GM21528 (cell line): ENCODE measurements at regions not wholly inside any gene's neighbourhood (a gene's known extent, or its start where the extent isn't known, plus 50 kb on each side); places are given as distances from the start of the nearest gene placed in this dataset.

ENCODE experiments used
- ATAC-seq: cut with Tn5 transposase; IDR thresholded peaks from one replicate; pipeline ENCODE4 v1.9.1; 2021; ENCODE audit warnings: mild to moderate bottlenecking, moderate library complexity; ENCODE audit not compliant: unreplicated experiment, low FRiP score

- ATAC-seq: no peak
Observed at GRCh38 chr2:56444339-56444738, 260.5 kb downstream of the CCDC85A start.

- ATAC-seq: no peak
Observed at GRCh38 chr2:56448403-56449001, 264.7 kb downstream of the CCDC85A start.

- ATAC-seq: no peak
Observed at GRCh38 chr2:56449002-56449431, 265.2 kb downstream of the CCDC85A start.

GRCh38 chr2:56449449-56449860, 265.7 kb downstream of the CCDC85A start:
- ATAC-seq: no peak

GRCh38 chr2:56450047-56450446, 266.3 kb downstream of the CCDC85A start:
- no peak for ATAC-seq

GRCh38 chr2:56450772-56451171, 267.0 kb downstream of the CCDC85A start:
- ATAC-seq: no peak

GRCh38 chr2:56455642-56456041, 271.9 kb downstream of the CCDC85A start:
- no peak for ATAC-seq

- ATAC-seq: no peak
Observed at GRCh38 chr2:56456791-56457190, 273.0 kb downstream of the CCDC85A start.

GRCh38 chr2:56460508-56460907, 276.7 kb downstream of the CCDC85A start:
- no peak for ATAC-seq

- no peak for ATAC-seq
Observed at GRCh38 chr2:56464066-56464465, 280.3 kb downstream of the CCDC85A start.

- ATAC-seq: no peak
Observed at GRCh38 chr2:56464613-56465012, 280.8 kb downstream of the CCDC85A start.

- no peak for ATAC-seq
Observed at GRCh38 chr2:56465491-56465890, 281.7 kb downstream of the CCDC85A start.

GRCh38 chr2:56473524-56473923, 289.7 kb downstream of the CCDC85A start:
- no peak for ATAC-seq

GRCh38 chr2:56474412-56475158, 290.8 kb downstream of the CCDC85A start:
- no peak for ATAC-seq

GRCh38 chr2:56475191-56475590, 291.4 kb downstream of the CCDC85A start:
- no peak for ATAC-seq

- ATAC-seq: no peak
Observed at GRCh38 chr2:56476509-56477071, 292.8 kb downstream of the CCDC85A start.

GRCh38 chr2:56478027-56478426, 294.2 kb downstream of the CCDC85A start:
- no peak for ATAC-seq

- no peak for ATAC-seq
Observed at GRCh38 chr2:56483081-56483480, 299.3 kb downstream of the CCDC85A start.

- ATAC-seq: no peak
Observed at GRCh38 chr2:56484906-56485305, 301.1 kb downstream of the CCDC85A start.

- ATAC-seq: no peak
Observed at GRCh38 chr2:56500317-56500716, 316.5 kb downstream of the CCDC85A start.

- no peak for ATAC-seq
Observed at GRCh38 chr2:56502616-56503015, 318.8 kb downstream of the CCDC85A start.

- no peak for ATAC-seq
Observed at GRCh38 chr2:56505885-56506284, 322.1 kb downstream of the CCDC85A start.
